Neutrophil (primary cell): ENCODE measurements at regions not wholly inside any gene's neighbourhood (a gene's known extent, or its start where the extent isn't known, plus 50 kb on each side); places are given as distances from the start of the nearest gene placed in this dataset.

Experiments used
- H3K27ac ChIP-seq: fragments of 200-600 bp; sonication (generic); 2 replicates; pipeline ENCODE4 v1.5.1; 2016; ENCODE audit warnings: mild to moderate bottlenecking, moderate library complexity
- H3K27me3 ChIP-seq: fragments of 200-600 bp; sonication (generic); 2 replicates; pipeline ENCODE4 v1.6.0; 2016; ENCODE audit warnings: mild to moderate bottlenecking
- H3K36me3 ChIP-seq: fragments of 200-600 bp; sonication (generic); 2 replicates; pipeline ENCODE4 v1.5.1; 2017
- H3K4me1 ChIP-seq, 2 experiments: fragments of 200-600 bp in 1 of 2; sonication (generic) in 1 of 2; 1 replicate in 1 of 2; 2 replicates in 1 of 2; pipeline versions ENCODE4 v1.5.1 to v1.6.1; 2013 to 2016; ENCODE audit warnings: low read depth in 1 of 2, low read length in 1 of 2, mild to moderate bottlenecking in 1 of 2, moderate library complexity in 1 of 2; ENCODE audit not compliant: control insufficient read depth in 1 of 2, insufficient read depth in 1 of 2
- H3K4me3 ChIP-seq, 2 experiments: fragments of 200-600 bp in 1 of 2; sonication (generic) in 1 of 2; 1 replicate in 1 of 2; 2 replicates in 1 of 2; pipeline ENCODE4 v1.5.1; 2013 to 2016; ENCODE audit warnings: low read depth in 1 of 2, low read length in 1 of 2, mild to moderate bottlenecking in 1 of 2, moderate library complexity in 1 of 2
- H3K9me3 ChIP-seq: fragments of 200-600 bp; sonication (generic); 2 replicates; pipeline ENCODE4 v1.5.1; 2016
- TF ChIP-seq, protein P1 (sequence below): fragments of 200-600 bp; sonication (generic); IDR thresholded peaks from 2 replicates; pipeline ENCODE4 v1.5.1; 2016; ENCODE audit warnings: antibody characterized with exemption

GRCh38 chr5:68378204-68378820, 162.8 kb downstream of the PIK3R1 start:
- no peaks in the 10 kb centered on the region for H3K36me3 ChIP-seq

DNA sequence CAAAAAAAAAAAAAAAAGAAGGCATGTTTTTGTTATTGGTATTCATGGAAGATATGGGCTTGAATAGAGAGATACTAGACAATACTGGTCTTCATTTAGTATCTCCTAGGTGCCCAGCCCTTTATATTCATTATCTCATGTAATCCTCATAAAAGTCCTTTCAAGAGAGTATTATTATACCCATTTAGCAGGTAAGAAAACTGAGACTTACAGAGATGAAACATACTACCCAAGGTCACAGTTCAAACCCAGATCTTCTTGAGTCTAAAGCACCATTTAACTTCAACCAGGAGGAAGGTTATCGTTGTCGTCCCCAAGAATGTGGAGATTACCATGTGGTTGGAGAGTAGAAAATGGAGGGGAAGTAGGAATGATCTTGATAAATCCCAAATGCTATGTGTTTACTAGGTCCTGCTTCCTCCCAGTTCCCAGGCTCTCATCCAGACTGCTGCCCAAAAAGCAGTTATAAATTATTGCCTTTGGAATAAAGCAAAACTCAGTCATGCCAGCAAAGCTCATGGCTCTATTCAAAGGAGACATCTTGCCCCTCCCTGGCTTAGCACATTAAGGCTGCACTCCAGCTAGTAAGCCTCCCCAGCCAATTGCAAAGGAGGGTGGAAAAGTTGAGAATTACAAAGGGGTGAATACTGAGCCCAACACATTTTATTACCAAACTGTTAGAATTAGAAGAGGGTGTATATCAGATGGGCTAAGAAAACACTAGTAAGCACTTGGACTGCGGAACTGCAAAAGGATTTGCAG, 163.9 kb downstream of the PIK3R1 start:
- no peak overlapping the region for H3K4me3 ChIP-seq
- H3K9me3 ChIP-seq, result no peaks in the 10 kb centered on the region
- H3K4me1 ChIP-seq, result peaks cover 13 to 31% of the 10 kb centered on the region in 2 experiments
- H3K27ac ChIP-seq, result no peak overlapping the region
- TF ChIP-seq, protein P1, sequence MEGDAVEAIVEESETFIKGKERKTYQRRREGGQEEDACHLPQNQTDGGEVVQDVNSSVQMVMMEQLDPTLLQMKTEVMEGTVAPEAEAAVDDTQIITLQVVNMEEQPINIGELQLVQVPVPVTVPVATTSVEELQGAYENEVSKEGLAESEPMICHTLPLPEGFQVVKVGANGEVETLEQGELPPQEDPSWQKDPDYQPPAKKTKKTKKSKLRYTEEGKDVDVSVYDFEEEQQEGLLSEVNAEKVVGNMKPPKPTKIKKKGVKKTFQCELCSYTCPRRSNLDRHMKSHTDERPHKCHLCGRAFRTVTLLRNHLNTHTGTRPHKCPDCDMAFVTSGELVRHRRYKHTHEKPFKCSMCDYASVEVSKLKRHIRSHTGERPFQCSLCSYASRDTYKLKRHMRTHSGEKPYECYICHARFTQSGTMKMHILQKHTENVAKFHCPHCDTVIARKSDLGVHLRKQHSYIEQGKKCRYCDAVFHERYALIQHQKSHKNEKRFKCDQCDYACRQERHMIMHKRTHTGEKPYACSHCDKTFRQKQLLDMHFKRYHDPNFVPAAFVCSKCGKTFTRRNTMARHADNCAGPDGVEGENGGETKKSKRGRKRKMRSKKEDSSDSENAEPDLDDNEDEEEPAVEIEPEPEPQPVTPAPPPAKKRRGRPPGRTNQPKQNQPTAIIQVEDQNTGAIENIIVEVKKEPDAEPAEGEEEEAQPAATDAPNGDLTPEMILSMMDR, result no peak
- no peaks in the 10 kb centered on the region for H3K36me3 ChIP-seq
- H3K27me3 ChIP-seq, result no peaks in the 10 kb centered on the region

More at GRCh38 chr5:68378204-68378820, 162.8 kb downstream of the PIK3R1 start:
- TF ChIP-seq, protein P1, result no peak
- no peak overlapping the region for H3K27ac ChIP-seq
- no peaks in the 10 kb centered on the region for H3K27me3 ChIP-seq
- H3K4me3 ChIP-seq, result no peak overlapping the region
- peaks cover 13 to 34% of the 10 kb centered on the region in 2 experiments for H3K4me1 ChIP-seq
- H3K9me3 ChIP-seq, result no peaks in the 10 kb centered on the region

DNA sequence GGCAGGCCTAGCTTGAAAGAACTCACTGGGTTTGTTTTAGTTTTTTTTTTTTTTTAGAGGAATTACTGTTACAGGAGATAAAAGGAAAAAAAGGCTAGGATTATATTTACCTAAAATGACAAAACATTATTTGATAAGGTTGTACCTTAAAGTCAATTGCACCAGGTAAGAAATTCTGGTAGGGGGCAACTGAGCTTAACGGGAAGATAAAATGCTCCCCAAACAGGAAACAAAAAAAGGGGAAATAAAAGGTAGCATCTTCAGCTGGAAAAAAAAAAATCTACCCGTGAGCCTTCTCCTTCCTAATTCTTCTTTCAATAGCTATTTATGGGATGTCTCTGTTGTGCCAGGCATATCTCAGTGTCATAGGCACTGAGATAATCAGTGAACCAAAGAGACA, 164.5 kb downstream of the PIK3R1 start:
- no peaks in the 10 kb centered on the region for H3K9me3 ChIP-seq
- no peak overlapping the region for H3K4me3 ChIP-seq
- H3K4me1 ChIP-seq, result peaks cover 10 to 25% of the 10 kb centered on the region in 2 experiments
- TF ChIP-seq, protein P1, result no peak
- H3K27me3 ChIP-seq, result no peaks in the 10 kb centered on the region
- no peaks in the 10 kb centered on the region for H3K36me3 ChIP-seq
- H3K27ac ChIP-seq, result no peak overlapping the region

GRCh38 chr5:68381060-68381459, 165.5 kb downstream of the PIK3R1 start:
- TF ChIP-seq, protein P1, result no peak
- no peaks in the 10 kb centered on the region for H3K36me3 ChIP-seq
- H3K4me3 ChIP-seq, result no peak overlapping the region
- peaks cover 8 to 15% of the 10 kb centered on the region in 2 experiments for H3K4me1 ChIP-seq
- no peak overlapping the region for H3K27ac ChIP-seq
- H3K27me3 ChIP-seq, result no peaks in the 10 kb centered on the region
- no peaks in the 10 kb centered on the region for H3K9me3 ChIP-seq

- H3K9me3 ChIP-seq, result no peaks in the 10 kb centered on the region
- H3K27me3 ChIP-seq, result no peaks in the 10 kb centered on the region
- H3K4me1 ChIP-seq, result peaks cover 8 to 14% of the 10 kb centered on the region in 2 experiments
- peak overlapping the region; percentile 57 for H3K27ac ChIP-seq
- no peaks in the 10 kb centered on the region for H3K36me3 ChIP-seq
- TF ChIP-seq, protein P1, result no peak
- no peak overlapping the region for H3K4me3 ChIP-seq
Measured at GRCh38 chr5:68381909-68382308, 166.4 kb downstream of the PIK3R1 start.
